GM23338 (cell line): ENCODE measurements at regions not wholly inside any gene's neighbourhood (a gene's known extent, or its start where the extent isn't known, plus 50 kb on each side); places are given as distances from the start of the nearest gene placed in this dataset.

Source experiments
- ATAC-seq: fragments of 200-7000 bp; cut with Tn5 transposase; 3 replicates; pipeline ENCODE4 v1.9.1; 2020
- DNase-seq: peaks from one replicate; pipeline ENCODE4 v3.0.0-alpha.2; 2015; ENCODE audit warnings: low spot score
- H2AFZ ChIP-seq: fragments of 200-600 bp; sonication (generic); 2 replicates; pipeline ENCODE4 v1.8.0; 2016; ENCODE audit warnings: antibody characterized with exemption, mild to moderate bottlenecking, moderate library complexity
- H3F3A ChIP-seq: fragments of 200-600 bp; sonication (generic); replicated peaks from 2 replicates; pipeline ENCODE4 v1.8.0; 2017; ENCODE audit warnings: antibody characterized with exemption, mixed run types, low read depth
- H3K27ac ChIP-seq: fragments of 200-600 bp; sonication (generic); 2 replicates; pipeline ENCODE4 v1.6.1; 2016; ENCODE audit warnings: low read depth
- H3K27me3 ChIP-seq: fragments of 200-600 bp; sonication (generic); 2 replicates; pipeline ENCODE4 v1.8.0; 2016; ENCODE audit warnings: mild to moderate bottlenecking, mixed run types, moderate library complexity; ENCODE audit not compliant: insufficient read depth
- H3K36me3 ChIP-seq: fragments of 200-600 bp; sonication (generic); 2 replicates; pipeline ENCODE4 v1.8.0; 2016; ENCODE audit warnings: mild to moderate bottlenecking; ENCODE audit not compliant: insufficient read depth
- H3K4me1 ChIP-seq: fragments of 200-600 bp; sonication (generic); 2 replicates; pipeline ENCODE4 v1.8.0; 2016; ENCODE audit warnings: mild to moderate bottlenecking, moderate library complexity; ENCODE audit not compliant: insufficient read depth
- H3K4me2 ChIP-seq: fragments of 200-600 bp; sonication (generic); 2 replicates; pipeline ENCODE4 v1.7.1; 2017; ENCODE audit warnings: mixed run types
- H3K4me3 ChIP-seq: fragments of 200-600 bp; sonication (generic); 2 replicates; pipeline ENCODE4 v1.6.1; 2016; ENCODE audit warnings: mixed run types
- H3K79me2 ChIP-seq: fragments of 200-600 bp; sonication (generic); replicated peaks from 2 replicates; pipeline ENCODE4 v1.8.0; 2017; ENCODE audit warnings: mild to moderate bottlenecking; ENCODE audit not compliant: insufficient read depth
- H3K9me2 ChIP-seq: fragments of 200-600 bp; sonication (generic); 2 replicates; pipeline ENCODE4 v1.8.0; 2017; ENCODE audit not compliant: insufficient read depth
- H4K20me1 ChIP-seq: fragments of 200-600 bp; sonication (generic); replicated peaks from 2 replicates; pipeline ENCODE4 v1.8.0; 2017; ENCODE audit warnings: mild to moderate bottlenecking; ENCODE audit not compliant: insufficient read depth
- H3K27ac Mint-ChIP-seq: 2 replicates; pipeline ENCODE4 v1.8.0; 2020; ENCODE audit warnings: inconsistent platforms, mild to moderate bottlenecking, moderate library complexity, mixed read lengths
- H3K27me3 Mint-ChIP-seq: 3 replicates; pipeline ENCODE4 v1.8.0; 2022; ENCODE audit warnings: low read depth, mild to moderate bottlenecking, moderate library complexity, mixed read lengths, inconsistent platforms; ENCODE audit not compliant: insufficient read depth, poor library complexity
- H3K36me3 Mint-ChIP-seq: 3 replicates; pipeline ENCODE4 v1.8.0; 2021; ENCODE audit warnings: low read depth, mild to moderate bottlenecking, inconsistent platforms, moderate library complexity, mixed read lengths
- H3K4me1 Mint-ChIP-seq: 3 replicates; pipeline ENCODE4 v1.8.0; 2020; ENCODE audit warnings: mild to moderate bottlenecking, inconsistent platforms, mixed read lengths
- H3K4me3 Mint-ChIP-seq: 3 replicates; pipeline ENCODE4 v1.8.0; 2021; ENCODE audit warnings: moderate library complexity, mild to moderate bottlenecking, inconsistent platforms, mixed read lengths
- H3K9me3 Mint-ChIP-seq: 3 replicates; pipeline ENCODE4 v1.8.0; 2020; ENCODE audit warnings: moderate library complexity, mild to moderate bottlenecking, inconsistent platforms, mixed read lengths
- CREB1 ChIP-seq: fragments of 250-450 bp; sonication (Bioruptor Pico); IDR thresholded peaks from 2 replicates; pipeline ENCODE4 v1.5.0; 2020; ENCODE audit warnings: low read depth, mild to moderate bottlenecking, moderate library complexity
- EZH2 ChIP-seq: fragments of 200-600 bp; sonication (generic); IDR thresholded peaks from one replicate; pipeline ENCODE4 v1.8.0; 2017; ENCODE audit warnings: antibody characterized with exemption, mild to moderate bottlenecking, low read depth; ENCODE audit not compliant: unreplicated experiment
- EZH2phosphoT487 ChIP-seq: fragments of 200-600 bp; sonication (generic); IDR thresholded peaks from one replicate; pipeline ENCODE4 v1.8.1; 2018; ENCODE audit warnings: antibody characterized with exemption; ENCODE audit not compliant: unreplicated experiment
- JUNB ChIP-seq: IDR thresholded peaks from one replicate; pipeline ENCODE4 v1.6.1; 2016; ENCODE audit warnings: antibody characterized with exemption; ENCODE audit not compliant: unreplicated experiment
- NANOG ChIP-seq: IDR thresholded peaks from 2 replicates; pipeline ENCODE4 v1.6.1; 2016; ENCODE audit warnings: antibody characterized with exemption, borderline replicate concordance
- STAT1 ChIP-seq: IDR thresholded peaks from one replicate; pipeline ENCODE4 v1.6.1; 2016; ENCODE audit warnings: antibody characterized with exemption; ENCODE audit not compliant: unreplicated experiment
- ZNF331 ChIP-seq: fragments of 250-450 bp; sonication (Bioruptor Pico); IDR thresholded peaks from 2 replicates; pipeline ENCODE4 v1.5.0; 2020; ENCODE audit warnings: low read depth, mild to moderate bottlenecking, moderate library complexity
- TF ChIP-seq, protein P1 (sequence below), 2 experiments: fragments of 200-600 bp in 1 of 2; sonication (generic) in 1 of 2; conservative IDR thresholded peaks; 2 replicates each; pipeline versions ENCODE4 v1.5.1 to v1.6.1; 2016 to 2017; ENCODE audit warnings: antibody characterized with exemption in 2 of 2, low read depth in 2 of 2, mild to moderate bottlenecking in 2 of 2, moderate library complexity in 1 of 2
- TF ChIP-seq, protein P2 (sequence below): IDR thresholded peaks from one replicate; pipeline ENCODE4 v1.6.1; 2018; ENCODE audit warnings: antibody characterized with exemption; ENCODE audit not compliant: unreplicated experiment
- TF ChIP-seq, protein P3 (sequence below): fragments of 250-450 bp; sonication (Bioruptor Pico); IDR thresholded peaks from 2 replicates; pipeline ENCODE4 v1.5.0; 2020; ENCODE audit warnings: mild to moderate bottlenecking, moderate library complexity
- TF ChIP-seq, protein P4 (sequence below): IDR thresholded peaks from 2 replicates; pipeline ENCODE4 v1.6.1; 2016; ENCODE audit warnings: antibody characterized with exemption

DNA sequence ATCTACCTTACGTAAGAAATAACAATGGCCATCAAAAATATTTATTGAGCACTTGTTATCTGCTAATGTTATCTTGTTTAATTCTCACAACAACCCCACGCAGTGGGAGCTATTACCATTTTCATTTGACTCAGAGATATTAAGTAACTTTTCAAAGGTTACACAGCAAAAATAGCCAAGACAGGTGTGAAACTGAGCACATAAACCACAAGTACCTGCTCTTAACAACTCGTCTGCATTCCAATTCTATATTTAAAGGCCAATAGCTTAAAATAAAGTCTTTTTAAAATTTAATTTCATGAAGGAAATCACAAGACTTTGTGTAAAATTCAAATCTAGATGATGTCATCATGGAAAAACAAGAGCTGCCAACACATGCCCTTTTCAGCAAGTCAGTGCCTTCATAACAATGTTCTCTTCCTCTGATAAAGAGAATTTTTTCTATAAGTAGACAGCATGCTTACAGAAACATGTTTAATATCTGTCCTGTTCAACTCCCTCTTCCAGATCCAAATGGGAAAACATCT is 111.6 kb downstream of the MED10 start:
- Mint-ChIP-seq H3K27me3 (peaks cover 2% of the 10 kb centered on the region), H3K36me3 (no peaks in the 10 kb centered on the region), H3K9me3 (0 out of 3 replicates have a peak, but pooled peaks cover under 1% of the 10 kb centered on the region), H3K4me1 (no peaks in the 10 kb centered on the region; the same call in 1 of the 3 replicates), H3K27ac (no peak overlapping the region), H3K4me3 (no peak overlapping the region)
- Histone ChIP-seq H4K20me1 (no peaks in the 10 kb centered on the region), H3F3A (no peaks in the 10 kb centered on the region), H2AFZ (no peak overlapping the region), H3K9me2 (no peaks in the 10 kb centered on the region), H3K27me3 (no peaks in the 10 kb centered on the region), H3K27ac (no peak overlapping the region), H3K36me3 (no peaks in the 10 kb centered on the region), H3K4me1 (no peaks in the 10 kb centered on the region), H3K79me2 (no peaks in the 10 kb centered on the region), H3K4me2 (no peak overlapping the region), H3K4me3 (no peak overlapping the region)
- no peak for TF ChIP-seq EZH2phosphoT487
- no peak for TF ChIP-seq STAT1
- TF ChIP-seq CREB1 (CRISPR knock-in tag), result no peak
- TF ChIP-seq NANOG, result no peak
- no peak for TF ChIP-seq JUNB
- no peak for TF ChIP-seq ZNF331 (CRISPR knock-in tag)
- TF ChIP-seq, protein P1, sequence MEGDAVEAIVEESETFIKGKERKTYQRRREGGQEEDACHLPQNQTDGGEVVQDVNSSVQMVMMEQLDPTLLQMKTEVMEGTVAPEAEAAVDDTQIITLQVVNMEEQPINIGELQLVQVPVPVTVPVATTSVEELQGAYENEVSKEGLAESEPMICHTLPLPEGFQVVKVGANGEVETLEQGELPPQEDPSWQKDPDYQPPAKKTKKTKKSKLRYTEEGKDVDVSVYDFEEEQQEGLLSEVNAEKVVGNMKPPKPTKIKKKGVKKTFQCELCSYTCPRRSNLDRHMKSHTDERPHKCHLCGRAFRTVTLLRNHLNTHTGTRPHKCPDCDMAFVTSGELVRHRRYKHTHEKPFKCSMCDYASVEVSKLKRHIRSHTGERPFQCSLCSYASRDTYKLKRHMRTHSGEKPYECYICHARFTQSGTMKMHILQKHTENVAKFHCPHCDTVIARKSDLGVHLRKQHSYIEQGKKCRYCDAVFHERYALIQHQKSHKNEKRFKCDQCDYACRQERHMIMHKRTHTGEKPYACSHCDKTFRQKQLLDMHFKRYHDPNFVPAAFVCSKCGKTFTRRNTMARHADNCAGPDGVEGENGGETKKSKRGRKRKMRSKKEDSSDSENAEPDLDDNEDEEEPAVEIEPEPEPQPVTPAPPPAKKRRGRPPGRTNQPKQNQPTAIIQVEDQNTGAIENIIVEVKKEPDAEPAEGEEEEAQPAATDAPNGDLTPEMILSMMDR (conservative IDR thresholded peaks at IDR 0.05; ENCODE audit: low read depth in 2 of 2), result no peak
- TF ChIP-seq EZH2, result no peak
- TF ChIP-seq, protein P2, sequence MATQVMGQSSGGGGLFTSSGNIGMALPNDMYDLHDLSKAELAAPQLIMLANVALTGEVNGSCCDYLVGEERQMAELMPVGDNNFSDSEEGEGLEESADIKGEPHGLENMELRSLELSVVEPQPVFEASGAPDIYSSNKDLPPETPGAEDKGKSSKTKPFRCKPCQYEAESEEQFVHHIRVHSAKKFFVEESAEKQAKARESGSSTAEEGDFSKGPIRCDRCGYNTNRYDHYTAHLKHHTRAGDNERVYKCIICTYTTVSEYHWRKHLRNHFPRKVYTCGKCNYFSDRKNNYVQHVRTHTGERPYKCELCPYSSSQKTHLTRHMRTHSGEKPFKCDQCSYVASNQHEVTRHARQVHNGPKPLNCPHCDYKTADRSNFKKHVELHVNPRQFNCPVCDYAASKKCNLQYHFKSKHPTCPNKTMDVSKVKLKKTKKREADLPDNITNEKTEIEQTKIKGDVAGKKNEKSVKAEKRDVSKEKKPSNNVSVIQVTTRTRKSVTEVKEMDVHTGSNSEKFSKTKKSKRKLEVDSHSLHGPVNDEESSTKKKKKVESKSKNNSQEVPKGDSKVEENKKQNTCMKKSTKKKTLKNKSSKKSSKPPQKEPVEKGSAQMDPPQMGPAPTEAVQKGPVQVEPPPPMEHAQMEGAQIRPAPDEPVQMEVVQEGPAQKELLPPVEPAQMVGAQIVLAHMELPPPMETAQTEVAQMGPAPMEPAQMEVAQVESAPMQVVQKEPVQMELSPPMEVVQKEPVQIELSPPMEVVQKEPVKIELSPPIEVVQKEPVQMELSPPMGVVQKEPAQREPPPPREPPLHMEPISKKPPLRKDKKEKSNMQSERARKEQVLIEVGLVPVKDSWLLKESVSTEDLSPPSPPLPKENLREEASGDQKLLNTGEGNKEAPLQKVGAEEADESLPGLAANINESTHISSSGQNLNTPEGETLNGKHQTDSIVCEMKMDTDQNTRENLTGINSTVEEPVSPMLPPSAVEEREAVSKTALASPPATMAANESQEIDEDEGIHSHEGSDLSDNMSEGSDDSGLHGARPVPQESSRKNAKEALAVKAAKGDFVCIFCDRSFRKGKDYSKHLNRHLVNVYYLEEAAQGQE, result no peak
- TF ChIP-seq, protein P3, sequence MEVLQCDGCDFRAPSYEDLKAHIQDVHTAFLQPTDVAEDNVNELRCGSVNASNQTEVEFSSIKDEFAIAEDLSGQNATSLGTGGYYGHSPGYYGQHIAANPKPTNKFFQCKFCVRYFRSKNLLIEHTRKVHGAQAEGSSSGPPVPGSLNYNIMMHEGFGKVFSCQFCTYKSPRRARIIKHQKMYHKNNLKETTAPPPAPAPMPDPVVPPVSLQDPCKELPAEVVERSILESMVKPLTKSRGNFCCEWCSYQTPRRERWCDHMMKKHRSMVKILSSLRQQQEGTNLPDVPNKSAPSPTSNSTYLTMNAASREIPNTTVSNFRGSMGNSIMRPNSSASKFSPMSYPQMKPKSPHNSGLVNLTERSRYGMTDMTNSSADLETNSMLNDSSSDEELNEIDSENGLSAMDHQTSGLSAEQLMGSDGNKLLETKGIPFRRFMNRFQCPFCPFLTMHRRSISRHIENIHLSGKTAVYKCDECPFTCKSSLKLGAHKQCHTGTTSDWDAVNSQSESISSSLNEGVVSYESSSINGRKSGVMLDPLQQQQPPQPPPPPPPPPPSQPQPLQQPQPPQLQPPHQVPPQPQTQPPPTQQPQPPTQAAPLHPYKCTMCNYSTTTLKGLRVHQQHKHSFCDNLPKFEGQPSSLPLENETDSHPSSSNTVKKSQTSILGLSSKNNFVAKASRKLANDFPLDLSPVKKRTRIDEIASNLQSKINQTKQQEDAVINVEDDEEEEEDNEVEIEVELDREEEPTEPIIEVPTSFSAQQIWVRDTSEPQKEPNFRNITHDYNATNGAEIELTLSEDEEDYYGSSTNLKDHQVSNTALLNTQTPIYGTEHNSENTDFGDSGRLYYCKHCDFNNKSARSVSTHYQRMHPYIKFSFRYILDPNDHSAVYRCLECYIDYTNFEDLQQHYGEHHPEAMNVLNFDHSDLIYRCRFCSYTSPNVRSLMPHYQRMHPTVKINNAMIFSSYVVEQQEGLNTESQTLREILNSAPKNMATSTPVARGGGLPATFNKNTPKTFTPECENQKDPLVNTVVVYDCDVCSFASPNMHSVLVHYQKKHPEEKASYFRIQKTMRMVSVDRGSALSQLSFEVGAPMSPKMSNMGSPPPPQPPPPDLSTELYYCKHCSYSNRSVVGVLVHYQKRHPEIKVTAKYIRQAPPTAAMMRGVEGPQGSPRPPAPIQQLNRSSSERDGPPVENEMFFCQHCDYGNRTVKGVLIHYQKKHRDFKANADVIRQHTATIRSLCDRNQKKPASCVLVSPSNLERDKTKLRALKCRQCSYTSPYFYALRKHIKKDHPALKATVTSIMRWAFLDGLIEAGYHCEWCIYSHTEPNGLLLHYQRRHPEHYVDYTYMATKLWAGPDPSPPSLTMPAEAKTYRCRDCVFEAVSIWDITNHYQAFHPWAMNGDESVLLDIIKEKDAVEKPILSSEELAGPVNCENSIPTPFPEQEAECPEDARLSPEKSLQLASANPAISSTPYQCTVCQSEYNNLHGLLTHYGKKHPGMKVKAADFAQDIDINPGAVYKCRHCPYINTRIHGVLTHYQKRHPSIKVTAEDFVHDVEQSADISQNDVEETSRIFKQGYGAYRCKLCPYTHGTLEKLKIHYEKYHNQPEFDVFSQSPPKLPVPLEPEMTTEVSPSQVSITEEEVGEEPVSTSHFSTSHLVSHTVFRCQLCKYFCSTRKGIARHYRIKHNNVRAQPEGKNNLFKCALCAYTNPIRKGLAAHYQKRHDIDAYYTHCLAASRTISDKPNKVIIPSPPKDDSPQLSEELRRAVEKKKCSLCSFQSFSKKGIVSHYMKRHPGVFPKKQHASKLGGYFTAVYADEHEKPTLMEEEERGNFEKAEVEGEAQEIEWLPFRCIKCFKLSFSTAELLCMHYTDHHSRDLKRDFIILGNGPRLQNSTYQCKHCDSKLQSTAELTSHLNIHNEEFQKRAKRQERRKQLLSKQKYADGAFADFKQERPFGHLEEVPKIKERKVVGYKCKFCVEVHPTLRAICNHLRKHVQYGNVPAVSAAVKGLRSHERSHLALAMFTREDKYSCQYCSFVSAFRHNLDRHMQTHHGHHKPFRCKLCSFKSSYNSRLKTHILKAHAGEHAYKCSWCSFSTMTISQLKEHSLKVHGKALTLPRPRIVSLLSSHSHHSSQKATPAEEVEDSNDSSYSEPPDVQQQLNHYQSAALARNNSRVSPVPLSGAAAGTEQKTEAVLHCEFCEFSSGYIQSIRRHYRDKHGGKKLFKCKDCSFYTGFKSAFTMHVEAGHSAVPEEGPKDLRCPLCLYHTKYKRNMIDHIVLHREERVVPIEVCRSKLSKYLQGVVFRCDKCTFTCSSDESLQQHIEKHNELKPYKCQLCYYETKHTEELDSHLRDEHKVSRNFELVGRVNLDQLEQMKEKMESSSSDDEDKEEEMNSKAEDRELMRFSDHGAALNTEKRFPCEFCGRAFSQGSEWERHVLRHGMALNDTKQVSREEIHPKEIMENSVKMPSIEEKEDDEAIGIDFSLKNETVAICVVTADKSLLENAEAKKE (CRISPR knock-in tag), result no peak
- TF ChIP-seq, protein P4, sequence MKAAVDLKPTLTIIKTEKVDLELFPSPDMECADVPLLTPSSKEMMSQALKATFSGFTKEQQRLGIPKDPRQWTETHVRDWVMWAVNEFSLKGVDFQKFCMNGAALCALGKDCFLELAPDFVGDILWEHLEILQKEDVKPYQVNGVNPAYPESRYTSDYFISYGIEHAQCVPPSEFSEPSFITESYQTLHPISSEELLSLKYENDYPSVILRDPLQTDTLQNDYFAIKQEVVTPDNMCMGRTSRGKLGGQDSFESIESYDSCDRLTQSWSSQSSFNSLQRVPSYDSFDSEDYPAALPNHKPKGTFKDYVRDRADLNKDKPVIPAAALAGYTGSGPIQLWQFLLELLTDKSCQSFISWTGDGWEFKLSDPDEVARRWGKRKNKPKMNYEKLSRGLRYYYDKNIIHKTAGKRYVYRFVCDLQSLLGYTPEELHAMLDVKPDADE, result no peak
- ATAC-seq (no peak), DNase-seq (no peak)
